OCI-LY1 (cell line): ENCODE measurements at regions not wholly inside any gene's neighbourhood (a gene's known extent, or its start where the extent isn't known, plus 50 kb on each side); places are given as distances from the start of the nearest gene placed in this dataset.

Experiments
- H2AFZ ChIP-seq: fragments of 200-600 bp; sonication (generic), shearing (Covaris generic); 2 replicates; pipeline ENCODE4 v1.6.0; 2014; ENCODE audit warnings: antibody characterized with exemption, mild to moderate bottlenecking, low read length
- H3F3A ChIP-seq: fragments of 200-600 bp; sonication (generic), shearing (Covaris generic); 2 replicates; pipeline ENCODE4 v1.6.0; 2014; ENCODE audit warnings: mild to moderate bottlenecking, antibody characterized with exemption, low read length, moderate library complexity; ENCODE audit not compliant: insufficient read depth
- H3K27ac ChIP-seq: fragments of 200-600 bp; sonication (generic); 2 replicates; pipeline ENCODE4 v1.5.1; 2014; ENCODE audit warnings: low read length, mixed run types, mild to moderate bottlenecking, low read depth; ENCODE audit not compliant: poor library complexity, severe bottlenecking
- H3K27me3 ChIP-seq: fragments of 200-600 bp; sonication (generic); 2 replicates; pipeline ENCODE4 v1.6.0; 2014; ENCODE audit warnings: antibody characterized with exemption, mild to moderate bottlenecking, low read length, moderate library complexity; ENCODE audit not compliant: insufficient read depth
- H3K36me3 ChIP-seq: fragments of 200-600 bp; sonication (generic); 2 replicates; pipeline ENCODE4 v1.6.1; 2014; ENCODE audit warnings: mild to moderate bottlenecking, antibody characterized with exemption, low read length, moderate library complexity, mixed read lengths; ENCODE audit not compliant: insufficient read depth
- H3K4me1 ChIP-seq: fragments of 200-600 bp; sonication (generic); 2 replicates; pipeline ENCODE4 v1.5.1; 2014; ENCODE audit warnings: mild to moderate bottlenecking, low read length, moderate library complexity; ENCODE audit not compliant: insufficient read depth, severe bottlenecking
- H3K4me2 ChIP-seq: fragments of 200-600 bp; sonication (generic), shearing (Covaris generic); 2 replicates; pipeline ENCODE4 v1.6.1; 2014; ENCODE audit warnings: low read length
- H3K4me3 ChIP-seq: fragments of 200-600 bp; sonication (generic); 2 replicates; pipeline ENCODE4 v1.5.1; 2014; ENCODE audit warnings: low read length, low read depth, mild to moderate bottlenecking, mixed read lengths; ENCODE audit not compliant: poor library complexity, severe bottlenecking
- H3K79me2 ChIP-seq: fragments of 200-600 bp; shearing (Covaris generic); 2 replicates; pipeline ENCODE4 v1.6.1; 2016; ENCODE audit warnings: mixed run types, low read length, mixed read lengths; ENCODE audit not compliant: insufficient read depth
- H3K9ac ChIP-seq: fragments of 200-600 bp; sonication (generic), shearing (Covaris generic); 2 replicates; pipeline ENCODE4 v1.6.1; 2014; ENCODE audit warnings: mild to moderate bottlenecking, low read length, mixed read lengths
- H3K9me2 ChIP-seq: fragments of 200-600 bp; sonication (generic), shearing (Covaris generic); 2 replicates; pipeline ENCODE4 v1.6.1; 2014; ENCODE audit warnings: low read depth, mild to moderate bottlenecking, low read length, mixed read lengths
- H3K9me3 ChIP-seq: fragments of 200-600 bp; shearing (Covaris generic); 2 replicates; pipeline ENCODE4 v1.6.1; 2014; ENCODE audit warnings: low read length, mixed read lengths
- H4K20me1 ChIP-seq: fragments of 200-600 bp; sonication (generic), shearing (Covaris generic); 2 replicates; pipeline ENCODE4 v1.6.0; 2016; ENCODE audit warnings: mild to moderate bottlenecking, low read length; ENCODE audit not compliant: insufficient read depth
- EZH2 ChIP-seq: fragments of 200-600 bp; sonication (generic), shearing (Covaris generic); IDR thresholded peaks from 2 replicates; pipeline ENCODE4 v1.8.0; 2017; ENCODE audit warnings: borderline replicate concordance, mixed run types, mild to moderate bottlenecking, antibody characterized with exemption, low read length, moderate library complexity, mixed read lengths
- TF ChIP-seq, protein P1 (sequence below): fragments of 200-600 bp; sonication (generic), shearing (Covaris generic); IDR thresholded peaks from 2 replicates; pipeline ENCODE4 v1.5.1; 2017; ENCODE audit warnings: mild to moderate bottlenecking, antibody characterized with exemption, low read length, moderate library complexity, mixed read lengths

DNA sequence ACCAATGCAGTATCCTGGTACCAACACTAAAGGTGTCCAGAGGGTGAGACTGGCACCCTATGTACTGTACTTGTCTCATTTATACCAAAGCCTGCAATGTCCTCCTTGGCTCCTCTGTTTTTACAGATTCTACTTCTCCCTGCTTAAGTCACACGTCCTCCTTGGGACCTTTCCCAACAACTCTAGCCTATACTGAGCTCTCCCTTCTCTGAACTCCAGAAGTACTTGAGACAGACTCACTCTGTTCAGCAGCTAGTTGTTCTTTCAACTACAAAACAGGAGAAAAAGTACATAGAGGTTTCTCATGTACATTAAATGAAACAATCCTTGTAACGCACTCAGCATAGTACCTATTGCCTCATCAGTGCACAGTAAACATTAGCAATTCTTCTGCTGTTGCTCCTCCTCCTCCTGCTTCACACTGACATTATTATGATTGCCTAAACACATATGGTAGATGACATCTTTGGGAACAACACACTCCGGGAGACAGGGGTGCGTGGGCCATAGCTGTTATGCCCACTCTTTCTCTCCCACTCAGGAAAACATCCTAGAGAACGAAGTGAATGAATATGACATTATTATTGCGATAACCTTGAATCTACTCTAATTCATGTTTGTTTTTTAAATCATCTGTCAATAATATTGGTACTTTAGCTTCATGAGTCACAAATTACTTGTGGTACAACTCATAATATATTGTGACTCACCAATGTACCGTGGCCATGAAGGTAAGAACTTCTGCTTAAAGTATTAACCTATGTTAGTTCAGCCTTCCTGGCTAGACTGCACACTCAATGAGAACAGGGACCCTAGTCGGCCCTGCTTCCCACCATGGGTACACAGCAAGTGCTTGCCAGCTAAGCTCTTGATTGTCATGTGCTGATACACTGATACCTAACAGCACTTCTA is 180.3 kb upstream of the ADRA1B start:
- Histone ChIP-seq H3K4me2 (no peak overlapping the region), H3F3A (no peaks in the 10 kb centered on the region), H2AFZ (no peak overlapping the region), H3K9me3 (no peaks in the 10 kb centered on the region), H3K27ac (no peak overlapping the region), H3K4me1 (no peaks in the 10 kb centered on the region), H3K36me3 (no peaks in the 10 kb centered on the region), H3K9ac (no peak overlapping the region), H3K4me3 (no peak overlapping the region), H3K27me3 (no peaks in the 10 kb centered on the region), H3K9me2 (no peaks in the 10 kb centered on the region), H4K20me1 (no peaks in the 10 kb centered on the region), H3K79me2 (no peaks in the 10 kb centered on the region)
- no peak for TF ChIP-seq EZH2
- TF ChIP-seq, protein P1, sequence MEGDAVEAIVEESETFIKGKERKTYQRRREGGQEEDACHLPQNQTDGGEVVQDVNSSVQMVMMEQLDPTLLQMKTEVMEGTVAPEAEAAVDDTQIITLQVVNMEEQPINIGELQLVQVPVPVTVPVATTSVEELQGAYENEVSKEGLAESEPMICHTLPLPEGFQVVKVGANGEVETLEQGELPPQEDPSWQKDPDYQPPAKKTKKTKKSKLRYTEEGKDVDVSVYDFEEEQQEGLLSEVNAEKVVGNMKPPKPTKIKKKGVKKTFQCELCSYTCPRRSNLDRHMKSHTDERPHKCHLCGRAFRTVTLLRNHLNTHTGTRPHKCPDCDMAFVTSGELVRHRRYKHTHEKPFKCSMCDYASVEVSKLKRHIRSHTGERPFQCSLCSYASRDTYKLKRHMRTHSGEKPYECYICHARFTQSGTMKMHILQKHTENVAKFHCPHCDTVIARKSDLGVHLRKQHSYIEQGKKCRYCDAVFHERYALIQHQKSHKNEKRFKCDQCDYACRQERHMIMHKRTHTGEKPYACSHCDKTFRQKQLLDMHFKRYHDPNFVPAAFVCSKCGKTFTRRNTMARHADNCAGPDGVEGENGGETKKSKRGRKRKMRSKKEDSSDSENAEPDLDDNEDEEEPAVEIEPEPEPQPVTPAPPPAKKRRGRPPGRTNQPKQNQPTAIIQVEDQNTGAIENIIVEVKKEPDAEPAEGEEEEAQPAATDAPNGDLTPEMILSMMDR = no peak

- Histone ChIP-seq H3K27me3 (no peaks in the 10 kb centered on the region), H3K79me2 (no peaks in the 10 kb centered on the region), H3K36me3 (no peaks in the 10 kb centered on the region), H2AFZ (no peak overlapping the region), H3K9me2 (no peaks in the 10 kb centered on the region), H3K27ac (no peak overlapping the region), H3K4me3 (no peak overlapping the region), H3K4me1 (no peaks in the 10 kb centered on the region), H3K9me3 (no peaks in the 10 kb centered on the region), H4K20me1 (no peaks in the 10 kb centered on the region), H3K9ac (no peak overlapping the region), H3F3A (no peaks in the 10 kb centered on the region), H3K4me2 (no peak overlapping the region)
- TF ChIP-seq, protein P1 = no peak
- TF ChIP-seq EZH2 = no peak
Measured at GRCh38 chr5:159736844-159737243, 179.4 kb upstream of the ADRA1B start.

GRCh38 chr5:159737263-159737662 is 179.0 kb upstream of the ADRA1B start:
- no peaks in the 10 kb centered on the region for H3K9me2 ChIP-seq
- H3K27ac ChIP-seq = no peak overlapping the region
- no peaks in the 10 kb centered on the region for H3K9me3 ChIP-seq
- H3F3A ChIP-seq = no peaks in the 10 kb centered on the region
- H3K4me3 ChIP-seq = no peak overlapping the region
- TF ChIP-seq, protein P1 = no peak
- no peak for TF ChIP-seq EZH2
- H2AFZ ChIP-seq = no peak overlapping the region
- H3K4me2 ChIP-seq = no peak overlapping the region
- H3K27me3 ChIP-seq = no peaks in the 10 kb centered on the region
- no peaks in the 10 kb centered on the region for H3K36me3 ChIP-seq
- H3K4me1 ChIP-seq = no peaks in the 10 kb centered on the region
- H3K79me2 ChIP-seq = no peaks in the 10 kb centered on the region
- no peak overlapping the region for H3K9ac ChIP-seq
- no peaks in the 10 kb centered on the region for H4K20me1 ChIP-seq
